Naive thymus-derived CD4-positive, alpha-beta T cell (primary cell): ENCODE measurements at regions not wholly inside any gene's neighbourhood (a gene's known extent, or its start where the extent isn't known, plus 50 kb on each side); places are given as distances from the start of the nearest gene placed in this dataset.
"Not testable (repeated sequence)": the region's sequence is repeated elsewhere in the genome, so short reads cannot be mapped to it uniquely, and the experiment has no call there.

Experiments used
- ATAC-seq: fragments of 150-1000 bp; cut with Tn5 transposase; 2 replicates; pipeline ENCODE4 v1.10.0; 2021; ENCODE audit warnings: mild to moderate bottlenecking, moderate library complexity
- CTCF ChIA-PET: fragments of 350-600 bp; sonication (Branson Sonifier 250); formaldehyde crosslinking; loops from one replicate; lab custom pipeline; 2021; ENCODE audit warnings: antibody characterized with exemption; lab: Charles Lee
- POLR2A ChIA-PET: fragments of 350-600 bp; sonication (Branson Sonifier 250); formaldehyde crosslinking; loops from one replicate; lab custom pipeline; 2021; ENCODE audit warnings: antibody characterized with exemption, inconsistent platforms; lab: Charles Lee
- DNase-seq, 9 donors: peaks; one replicate each; pipeline versions ENCODE4 v3.0.0 to v3.0.0-alpha.2; 2020 to 2022; ENCODE audit warnings: mixed read lengths in 1 of 9
- H3K27ac ChIP-seq: one replicate; pipeline ENCODE4 v1.7.0; 2013; ENCODE audit warnings: mild to moderate bottlenecking, low read depth, low read length, moderate library complexity
- H3K27me3 ChIP-seq, 2 donors: one replicate each; pipeline ENCODE4 v1.7.0; 2013; ENCODE audit warnings: low read length in 2 of 2, mild to moderate bottlenecking in 2 of 2, moderate library complexity in 2 of 2; ENCODE audit not compliant: control insufficient read depth in 2 of 2, insufficient read depth in 2 of 2
- H3K36me3 ChIP-seq, 3 experiments: 1 replicate in 2 of 3; 2 replicates in 1 of 3; pipeline ENCODE4 v1.7.0; 2013; ENCODE audit warnings: low read length in 3 of 3, mild to moderate bottlenecking in 3 of 3, moderate library complexity in 1 of 3; ENCODE audit not compliant: insufficient read depth in 3 of 3, control insufficient read depth in 2 of 3
- H3K4me1 ChIP-seq, 2 donors: one replicate each; pipeline ENCODE4 v1.7.0; 2013; ENCODE audit warnings: low read length in 2 of 2, mild to moderate bottlenecking in 2 of 2, moderate library complexity in 1 of 2; ENCODE audit not compliant: control insufficient read depth in 2 of 2, insufficient read depth in 2 of 2
- H3K4me3 ChIP-seq: 2 replicates; pipeline ENCODE4 v1.7.0; 2013; ENCODE audit warnings: mild to moderate bottlenecking, low read length
- H3K9me3 ChIP-seq, 3 experiments: 1 replicate in 2 of 3; 2 replicates in 1 of 3; pipeline ENCODE4 v1.7.0; 2013; ENCODE audit warnings: low read length in 3 of 3; ENCODE audit not compliant: control insufficient read depth in 2 of 3
- H3K27ac Mint-ChIP-seq, 9 donors: one replicate each; pipeline ENCODE4 v1.8.0; 2020 to 2022; ENCODE audit warnings: mixed read lengths in 9 of 9, mild to moderate bottlenecking in 8 of 9, moderate library complexity in 5 of 9, inconsistent platforms in 2 of 9
- H3K27me3 Mint-ChIP-seq, 5 donors: one replicate each; pipeline ENCODE4 v1.8.0; 2021 to 2022; ENCODE audit warnings: mixed read lengths in 5 of 5, mild to moderate bottlenecking in 1 of 5
- H3K36me3 Mint-ChIP-seq, 5 donors: one replicate each; pipeline ENCODE4 v1.8.0; 2020 to 2022; ENCODE audit warnings: mixed read lengths in 5 of 5, mild to moderate bottlenecking in 3 of 5, inconsistent platforms in 1 of 5
- H3K4me1 Mint-ChIP-seq, 7 donors: one replicate each; pipeline ENCODE4 v1.8.0; 2020 to 2022; ENCODE audit warnings: mixed read lengths in 7 of 7, mild to moderate bottlenecking in 3 of 7, inconsistent platforms in 1 of 7
- H3K4me3 Mint-ChIP-seq, 10 donors: one replicate each; pipeline ENCODE4 v1.8.0; 2020 to 2022; ENCODE audit warnings: mild to moderate bottlenecking in 10 of 10, mixed read lengths in 10 of 10, moderate library complexity in 6 of 10, inconsistent platforms in 2 of 10
- H3K9me3 Mint-ChIP-seq, 11 donors: one replicate each; pipeline ENCODE4 v1.8.0; 2020 to 2022; ENCODE audit warnings: mixed read lengths in 11 of 11, mild to moderate bottlenecking in 4 of 11, inconsistent platforms in 1 of 11, moderate library complexity in 1 of 11
- intact Hi-C, 2 donors: fragments of 100-400 bp; cut with micrococcal nuclease; formaldehyde crosslinking; loops; one replicate each; pipeline ENCODE4 v1.15.1; 2023

DNA sequence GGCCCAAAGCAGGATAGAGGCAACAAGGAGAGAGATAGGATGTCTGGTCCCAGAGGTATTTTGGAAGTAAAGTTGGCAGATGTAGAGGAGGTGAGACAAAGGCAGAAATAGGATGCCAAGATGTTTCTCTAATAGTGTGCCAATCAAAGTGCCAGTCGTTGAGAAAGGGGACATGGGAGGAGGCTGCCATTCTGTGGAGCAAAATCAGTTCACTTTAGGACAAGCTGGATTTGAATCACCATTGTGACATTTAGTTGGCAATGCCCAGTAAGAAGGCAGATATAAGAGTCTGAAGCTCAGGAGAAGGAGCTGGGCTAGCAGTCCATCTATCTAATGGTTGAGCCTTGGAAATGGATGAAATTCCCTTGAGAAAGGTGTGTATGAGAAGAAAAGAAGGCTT, 53.8 kb downstream of the ADRB2 start:
- Histone ChIP-seq H3K27ac (no peak overlapping the region), H3K27me3 (no peaks in the 10 kb centered on the region), H3K9me3 (no peaks in the 10 kb centered on the region), H3K4me1 (no peaks in the 10 kb centered on the region), H3K4me3 (no peak overlapping the region), H3K36me3 (no peaks in the 10 kb centered on the region)
- ChIA-PET CTCF (no interaction called here), POLR2A (no interaction called here)
- no peaks in the 10 kb centered on the region for H3K9me3 Mint-ChIP-seq
- no peak overlapping the region for H3K27ac Mint-ChIP-seq
- H3K4me1 Mint-ChIP-seq, result no peaks in the 10 kb centered on the region
- no peak for ATAC-seq
- no peak for DNase-seq
- no peak overlapping the region for H3K4me3 Mint-ChIP-seq
- peaks cover 0 to 15% (median 5%) of the 10 kb centered on the region in 5 donors for H3K27me3 Mint-ChIP-seq
- peaks cover 0 to 4% (median 0%) of the 10 kb centered on the region in 5 donors for H3K36me3 Mint-ChIP-seq
- intact Hi-C loops, result no loop called here

DNA sequence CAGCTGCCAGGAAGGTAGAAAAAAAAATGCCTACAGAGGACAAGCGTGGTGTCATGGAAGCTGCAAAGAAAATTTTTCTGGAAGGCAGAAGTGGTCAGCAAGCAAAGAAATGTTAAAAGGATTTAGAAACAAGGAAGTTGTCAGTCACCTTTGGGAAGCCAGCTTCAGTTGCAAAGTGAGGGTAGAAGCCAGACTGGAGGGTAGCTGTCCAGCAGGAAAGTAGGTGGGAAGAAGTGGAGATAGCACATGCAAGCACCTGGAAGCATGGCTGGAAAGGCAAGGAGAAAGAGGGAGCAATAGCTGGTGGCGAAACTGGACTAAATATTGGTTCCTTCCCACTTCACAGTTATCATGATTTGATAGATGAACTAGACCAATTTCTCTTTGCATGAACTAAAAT, 54.3 kb downstream of the ADRB2 start:
- Histone ChIP-seq H3K4me3 (no peak overlapping the region), H3K27ac (no peak overlapping the region), H3K27me3 (no peaks in the 10 kb centered on the region), H3K9me3 (no peaks in the 10 kb centered on the region), H3K4me1 (no peaks in the 10 kb centered on the region), H3K36me3 (no peaks in the 10 kb centered on the region)
- intact Hi-C loops, result no loop called here
- H3K27ac Mint-ChIP-seq, result no peak overlapping the region
- H3K36me3 Mint-ChIP-seq, result peaks cover 0 to 4% (median 0%) of the 10 kb centered on the region in 5 donors
- peaks cover 0 to 15% (median 5%) of the 10 kb centered on the region in 5 donors for H3K27me3 Mint-ChIP-seq
- no peak for DNase-seq
- POLR2A ChIA-PET, result no interaction called here
- no peaks in the 10 kb centered on the region for H3K4me1 Mint-ChIP-seq
- H3K4me3 Mint-ChIP-seq, result no peak overlapping the region
- CTCF ChIA-PET, result no interaction called here
- no peaks in the 10 kb centered on the region for H3K9me3 Mint-ChIP-seq
- no peak for ATAC-seq

DNA sequence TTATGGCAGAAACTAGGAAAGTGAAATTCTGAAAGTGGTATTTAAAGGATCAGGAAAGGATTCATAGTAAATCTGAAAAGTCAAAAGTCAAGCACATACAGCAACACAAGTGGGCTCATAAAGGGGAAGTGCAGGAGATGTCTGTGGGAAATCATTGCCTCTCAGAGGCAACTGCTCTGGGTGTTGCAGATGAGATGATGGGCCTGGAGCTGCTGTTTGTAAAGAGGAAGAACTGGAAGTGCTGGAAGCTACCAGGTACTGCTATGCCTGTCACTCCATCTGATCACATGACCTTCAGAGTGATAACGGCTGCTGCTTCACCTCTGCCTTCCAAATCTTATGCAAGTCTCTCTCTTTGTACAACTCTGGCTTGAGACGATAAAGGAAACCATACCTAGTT, 55.9 kb downstream of the ADRB2 start:
- intact Hi-C loops, result no loop called here
- Mint-ChIP-seq H3K27ac (no peak overlapping the region), H3K27me3 (peaks cover 0 to 16% (median 2%) of the 10 kb centered on the region in 5 donors)

DNA sequence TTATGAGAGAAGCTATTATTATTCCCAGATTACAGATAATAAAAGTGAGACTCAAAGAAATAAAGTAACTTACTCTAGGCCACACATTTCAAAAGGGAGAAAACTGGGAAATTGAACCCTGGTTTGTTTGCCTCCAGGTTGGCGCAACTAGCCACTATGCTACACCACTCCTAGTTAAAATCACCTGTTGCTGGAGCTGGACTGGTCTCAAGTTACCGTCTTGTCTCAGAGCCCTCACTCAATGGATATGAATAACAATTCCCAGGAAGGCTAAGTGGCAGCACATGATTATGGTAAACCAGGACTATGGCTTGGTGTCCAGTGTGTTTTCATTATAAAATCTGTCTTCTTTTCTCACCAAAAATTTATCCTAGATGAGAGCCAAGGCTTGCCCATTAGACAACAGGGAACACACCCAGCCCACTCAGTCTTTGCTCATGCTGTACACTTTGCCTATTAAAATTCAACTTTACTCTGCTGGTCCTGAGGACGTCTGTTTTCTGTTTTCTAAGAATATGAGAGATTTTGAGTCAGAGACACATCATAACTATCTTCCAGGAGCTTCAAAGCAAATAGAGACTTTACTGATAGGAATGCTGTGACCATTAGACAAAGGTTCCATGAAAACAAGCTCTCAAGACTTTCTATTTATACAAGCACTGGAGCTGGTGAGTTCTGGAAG, 58.1 kb downstream of the ADRB2 start:
- Mint-ChIP-seq H3K4me3 (no peak overlapping the region), H3K9me3 (peaks cover 0 to 4% (median 0%) of the 10 kb centered on the region in 11 donors), H3K27ac (no peak overlapping the region), H3K36me3 (peaks cover 0 to 4% (median 0%) of the 10 kb centered on the region in 5 donors), H3K27me3 (peaks cover 7 to 15% (median 8%) of the 10 kb centered on the region in 5 donors), H3K4me1 (no peaks in the 10 kb centered on the region)
- POLR2A ChIA-PET, result no interaction called here
- Histone ChIP-seq H3K4me1 (no peaks in the 10 kb centered on the region), H3K4me3 (no peak overlapping the region), H3K27me3 (no peaks in the 10 kb centered on the region), H3K9me3 (no peaks in the 10 kb centered on the region), H3K36me3 (no peaks in the 10 kb centered on the region), H3K27ac (no peak overlapping the region)
- intact Hi-C loops, result no loop called here
- DNase-seq (no peak), ATAC-seq (no peak)
- CTCF ChIA-PET, result no interaction called here

More for the DNA sequence above, 55.9 kb downstream of the ADRB2 start:
- Histone ChIP-seq H3K36me3 (no peaks in the 10 kb centered on the region), H3K27me3 (no peaks in the 10 kb centered on the region), H3K27ac (no peak overlapping the region), H3K9me3 (no peaks in the 10 kb centered on the region), H3K4me1 (no peaks in the 10 kb centered on the region), H3K4me3 (no peak overlapping the region)
- POLR2A ChIA-PET, result no interaction called here
- DNase-seq (no peak), ATAC-seq (no peak)
- H3K36me3 Mint-ChIP-seq, result peaks cover 0 to 4% (median 0%) of the 10 kb centered on the region in 5 donors
- no peaks in the 10 kb centered on the region for H3K4me1 Mint-ChIP-seq
- no peak overlapping the region for H3K4me3 Mint-ChIP-seq
- CTCF ChIA-PET, result no interaction called here
- H3K9me3 Mint-ChIP-seq, result no peaks in the 10 kb centered on the region

DNA sequence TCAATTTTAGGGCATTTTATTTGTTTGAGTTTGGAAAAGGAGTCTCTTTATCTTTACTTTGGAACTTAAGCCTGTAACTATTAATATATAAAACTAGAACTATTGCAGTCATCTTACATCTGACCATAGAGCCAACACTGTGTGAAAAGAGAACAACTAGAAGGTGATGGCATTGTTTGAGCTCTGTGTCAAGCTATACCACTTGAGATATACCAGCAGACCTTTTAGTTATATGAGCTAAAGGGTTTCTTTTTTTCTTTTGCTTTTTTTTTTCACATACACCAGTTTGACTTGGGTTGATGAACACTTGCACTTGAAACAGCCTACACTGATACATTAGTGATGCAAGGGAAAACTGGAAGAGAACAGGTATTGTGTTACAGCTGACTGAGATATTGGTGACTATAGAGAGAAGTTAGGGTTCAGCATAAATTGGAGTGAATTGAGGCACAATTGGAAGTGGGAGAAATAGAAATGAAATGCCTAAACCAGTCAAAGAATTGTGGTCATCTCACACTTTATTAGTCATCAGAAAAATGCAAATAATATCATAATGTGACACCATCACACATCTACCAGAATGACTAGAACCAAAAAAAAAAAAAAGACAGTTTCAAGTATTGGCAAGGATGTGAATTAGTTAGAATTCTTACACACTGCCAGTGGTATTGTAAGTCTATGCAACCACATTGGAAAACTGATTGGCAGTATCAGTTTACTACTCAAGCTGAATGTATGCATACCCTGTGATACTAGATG, 60.9 kb downstream of the ADRB2 start:
- POLR2A ChIA-PET, result no interaction called here
- no peak for ATAC-seq
- no peak overlapping the region for H3K27ac Mint-ChIP-seq

DNA sequence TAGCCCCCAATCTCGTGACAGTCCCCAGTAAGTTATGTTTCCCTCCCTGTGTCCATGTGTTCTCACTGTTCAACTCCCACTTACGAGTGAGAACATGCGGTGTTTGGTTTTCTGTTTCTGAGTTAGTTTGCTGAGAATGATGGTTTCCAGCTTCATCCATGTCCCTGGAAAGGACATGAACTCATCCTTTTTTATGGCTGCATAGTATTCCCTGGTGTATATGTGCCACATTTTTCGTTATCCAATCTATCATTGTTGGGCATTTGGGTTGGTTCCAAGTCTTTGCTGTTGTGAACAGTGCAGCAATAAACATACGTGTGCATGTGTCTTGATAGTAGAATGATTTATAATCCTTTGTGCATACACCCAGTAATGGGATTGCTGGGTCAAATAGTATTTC, 63.5 kb downstream of the ADRB2 start:
- H3K9me3 Mint-ChIP-seq, result peaks cover 0 to 37% (median 15%) of the 10 kb centered on the region in 11 donors
- intact Hi-C loops, H3K4me3 ChIP-seq, H3K27me3 ChIP-seq, H3K36me3 ChIP-seq, POLR2A ChIA-PET, ATAC-seq, H3K4me3 Mint-ChIP-seq, DNase-seq, H3K4me1 ChIP-seq, H3K9me3 ChIP-seq, H3K27ac ChIP-seq, H3K27ac Mint-ChIP-seq, H3K4me1 Mint-ChIP-seq, CTCF ChIA-PET: not testable (repeated sequence)
- peaks cover 12 to 49% (median 42%) of the 10 kb centered on the region in 5 donors for H3K27me3 Mint-ChIP-seq
- H3K36me3 Mint-ChIP-seq, result peaks cover 0 to 13% (median 0%) of the 10 kb centered on the region in 5 donors

More for the DNA sequence above, 60.9 kb downstream of the ADRB2 start:
- Histone ChIP-seq H3K9me3 (no peaks in the 10 kb centered on the region), H3K27ac (no peak overlapping the region), H3K4me1 (no peaks in the 10 kb centered on the region), H3K36me3 (no peaks in the 10 kb centered on the region), H3K4me3 (no peak overlapping the region), H3K27me3 (no peaks in the 10 kb centered on the region)
- intact Hi-C loops, result no loop called here
- no peak for DNase-seq
- Mint-ChIP-seq H3K36me3 (peaks cover 0 to 4% (median 0%) of the 10 kb centered on the region in 5 donors), H3K4me3 (no peak overlapping the region), H3K4me1 (no peaks in the 10 kb centered on the region), H3K27me3 (peaks cover 8 to 33% (median 20%) of the 10 kb centered on the region in 5 donors), H3K9me3 (peaks cover 0 to 15% (median 4%) of the 10 kb centered on the region in 11 donors)
- CTCF ChIA-PET, result interaction anchor here (0.6 to 0.7 kb wide), 3 partner anchors 39 to 146 kb away, joined by 3 to 7 read pairs (median 3); no protein-coding TSS in a partner anchor
